Nephron (organoid): ENCODE measurements at regions not wholly inside any gene's neighbourhood (a gene's known extent, or its start where the extent isn't known, plus 50 kb on each side); places are given as distances from the start of the nearest gene placed in this dataset.

ENCODE experiments used
- H3K27ac Mint-ChIP-seq, 3 experiments: 2 replicates each; pipeline ENCODE4 v1.8.0; 2020; ENCODE audit warnings: mixed read lengths in 3 of 3, mild to moderate bottlenecking in 2 of 3, moderate library complexity in 1 of 3
- H3K27me3 Mint-ChIP-seq: 2 replicates; pipeline ENCODE4 v1.8.0; 2021; ENCODE audit warnings: low read depth, mild to moderate bottlenecking, moderate library complexity, mixed read lengths
- H3K36me3 Mint-ChIP-seq: 2 replicates; pipeline ENCODE4 v1.8.0; 2020; ENCODE audit warnings: low read depth, mixed read lengths
- H3K4me1 Mint-ChIP-seq: 2 replicates; pipeline ENCODE4 v1.8.0; 2020; ENCODE audit warnings: mixed read lengths
- H3K4me3 Mint-ChIP-seq, 3 experiments: 2 replicates each; pipeline ENCODE4 v1.8.0; 2020; ENCODE audit warnings: mild to moderate bottlenecking in 3 of 3, mixed read lengths in 3 of 3, moderate library complexity in 2 of 3
- H3K9me3 Mint-ChIP-seq: 2 replicates; pipeline ENCODE4 v1.8.0; 2020; ENCODE audit warnings: mixed read lengths
- TF ChIP-seq, protein P1 (sequence below), 3 experiments: fragments of 200-600 bp; sonication (generic); IDR thresholded peaks; one replicate each; pipeline ENCODE4 v1.5.0; 2021; ENCODE audit warnings: antibody characterized with exemption in 3 of 3; ENCODE audit not compliant: unreplicated experiment in 3 of 3

DNA sequence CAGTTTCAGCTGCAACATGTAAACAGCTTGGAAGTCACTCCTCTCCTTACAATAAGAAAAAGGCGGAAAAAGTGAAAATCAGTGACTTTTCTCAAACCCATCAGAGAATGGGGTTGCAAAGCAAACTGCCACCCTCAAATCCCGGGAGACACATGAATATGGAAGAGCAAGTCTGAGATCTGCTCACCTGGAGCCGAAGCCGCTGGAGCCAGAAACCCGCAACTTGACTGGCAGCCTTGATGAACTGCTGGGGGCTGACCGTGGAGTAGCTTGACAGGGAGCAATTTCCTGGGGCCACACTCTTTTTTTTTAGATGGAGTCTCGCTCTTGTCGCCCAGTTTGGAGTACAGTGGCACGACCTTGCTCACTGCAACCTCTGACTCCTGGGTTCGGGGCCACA lies 208.2 kb downstream of the KIF26A start:
- Mint-ChIP-seq H3K4me1 (peaks cover 30% of the 10 kb centered on the region), H3K27ac (no peak overlapping the region), H3K27me3 (peaks cover 36% of the 10 kb centered on the region), H3K9me3 (peaks cover 7% of the 10 kb centered on the region), H3K4me3 (no peak overlapping the region), H3K36me3 (no peaks in the 10 kb centered on the region)
- TF ChIP-seq, protein P1, sequence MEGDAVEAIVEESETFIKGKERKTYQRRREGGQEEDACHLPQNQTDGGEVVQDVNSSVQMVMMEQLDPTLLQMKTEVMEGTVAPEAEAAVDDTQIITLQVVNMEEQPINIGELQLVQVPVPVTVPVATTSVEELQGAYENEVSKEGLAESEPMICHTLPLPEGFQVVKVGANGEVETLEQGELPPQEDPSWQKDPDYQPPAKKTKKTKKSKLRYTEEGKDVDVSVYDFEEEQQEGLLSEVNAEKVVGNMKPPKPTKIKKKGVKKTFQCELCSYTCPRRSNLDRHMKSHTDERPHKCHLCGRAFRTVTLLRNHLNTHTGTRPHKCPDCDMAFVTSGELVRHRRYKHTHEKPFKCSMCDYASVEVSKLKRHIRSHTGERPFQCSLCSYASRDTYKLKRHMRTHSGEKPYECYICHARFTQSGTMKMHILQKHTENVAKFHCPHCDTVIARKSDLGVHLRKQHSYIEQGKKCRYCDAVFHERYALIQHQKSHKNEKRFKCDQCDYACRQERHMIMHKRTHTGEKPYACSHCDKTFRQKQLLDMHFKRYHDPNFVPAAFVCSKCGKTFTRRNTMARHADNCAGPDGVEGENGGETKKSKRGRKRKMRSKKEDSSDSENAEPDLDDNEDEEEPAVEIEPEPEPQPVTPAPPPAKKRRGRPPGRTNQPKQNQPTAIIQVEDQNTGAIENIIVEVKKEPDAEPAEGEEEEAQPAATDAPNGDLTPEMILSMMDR (IDR thresholded peaks at IDR 0.05; ENCODE audit: unreplicated experiment in 3 of 3) = no peak

- Mint-ChIP-seq H3K4me1 (peaks cover 19% of the 10 kb centered on the region), H3K27me3 (peaks cover 35% of the 10 kb centered on the region), H3K4me3 (no peak overlapping the region), H3K36me3 (peaks cover 3% of the 10 kb centered on the region), H3K9me3 (peaks cover 10% of the 10 kb centered on the region), H3K27ac (no peak overlapping the region)
- TF ChIP-seq, protein P1 (IDR thresholded peaks at IDR 0.05; ENCODE audit: unreplicated experiment in 3 of 3) = no peak
Observed at GRCh38 chr14:104348741-104349140, 210.4 kb downstream of the KIF26A start.

DNA sequence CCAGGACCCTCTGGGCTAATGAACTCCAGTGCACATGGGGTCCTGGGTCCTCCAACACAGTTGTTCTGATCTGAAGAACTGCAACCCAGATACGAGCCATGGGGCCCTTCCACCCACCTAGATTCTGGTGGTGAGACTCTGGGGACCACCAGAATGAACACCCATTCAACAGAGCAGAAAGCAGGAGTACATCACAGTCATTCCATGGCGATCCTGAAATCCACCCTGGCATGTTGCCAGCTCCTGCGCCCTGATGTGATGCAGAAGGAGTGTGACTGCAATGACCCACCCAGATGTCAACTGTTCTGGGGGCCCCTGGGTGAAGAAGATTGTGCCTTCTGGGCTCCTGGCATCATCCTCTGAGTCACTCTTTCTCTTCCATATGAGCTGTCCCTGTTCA lies 211.6 kb downstream of the KIF26A start:
- Mint-ChIP-seq H3K9me3 (peaks cover 10% of the 10 kb centered on the region), H3K4me3 (peak overlapping the region in 1 of 3 experiments; percentile 3), H3K27ac (peak overlapping the region in 2 of 3 experiments; percentile 61 to 64), H3K27me3 (peaks cover 34% of the 10 kb centered on the region), H3K36me3 (peaks cover 3% of the 10 kb centered on the region), H3K4me1 (peaks cover 23% of the 10 kb centered on the region)
- TF ChIP-seq, protein P1 (IDR thresholded peaks at IDR 0.05; ENCODE audit: unreplicated experiment in 3 of 3) = no peak

GRCh38 chr14:104350463-104351185 lies 212.2 kb downstream of the KIF26A start:
- TF ChIP-seq, protein P1 (IDR thresholded peaks at IDR 0.05; ENCODE audit: unreplicated experiment in 3 of 3) = no peak
- H3K4me3 Mint-ChIP-seq = peak overlapping the region in 1 of 3 experiments; percentile 3
- H3K27ac Mint-ChIP-seq = peak overlapping the region; percentile 13 to 64 (median 61)
- peaks cover 28% of the 10 kb centered on the region for H3K27me3 Mint-ChIP-seq
- peaks cover 3% of the 10 kb centered on the region for H3K36me3 Mint-ChIP-seq
- H3K9me3 Mint-ChIP-seq = peaks cover 10% of the 10 kb centered on the region
- peaks cover 22% of the 10 kb centered on the region for H3K4me1 Mint-ChIP-seq

DNA sequence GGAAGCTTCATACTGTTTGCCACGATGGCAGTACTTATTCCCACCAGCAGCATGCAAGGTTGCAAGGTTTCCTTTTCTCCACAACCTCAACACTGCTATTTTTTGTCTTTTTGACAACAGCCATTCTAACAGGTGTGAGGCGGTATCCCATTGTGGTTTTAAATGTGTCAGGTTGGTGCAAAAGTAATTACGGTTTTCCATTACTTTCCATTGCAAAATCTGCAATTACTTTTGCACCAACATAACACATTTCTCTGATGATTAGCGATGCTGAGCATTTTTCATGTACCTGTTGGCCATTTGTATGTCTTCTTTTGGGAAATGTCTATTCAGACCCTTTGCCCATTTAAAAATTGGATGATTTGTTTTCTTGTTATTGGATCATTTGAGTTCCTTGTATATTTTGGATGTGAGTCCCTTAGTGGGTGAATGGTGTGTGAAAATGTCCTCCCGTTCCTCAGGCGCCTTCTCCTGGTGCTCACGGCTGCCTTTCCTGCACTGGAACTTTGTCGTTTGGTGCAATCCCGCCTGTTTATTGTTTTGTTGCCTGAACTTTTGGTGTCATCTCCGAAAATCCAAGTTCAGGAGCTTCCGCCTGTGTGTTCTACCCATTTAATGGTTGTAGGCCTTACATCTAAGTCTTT lies 213.6 kb downstream of the KIF26A start:
- Mint-ChIP-seq H3K27me3 (peaks cover 28% of the 10 kb centered on the region), H3K36me3 (peaks cover 3% of the 10 kb centered on the region), H3K4me3 (peak overlapping the region in 1 of 3 experiments; percentile 5), H3K27ac (no peak overlapping the region), H3K9me3 (peaks cover 10% of the 10 kb centered on the region), H3K4me1 (peaks cover 34% of the 10 kb centered on the region)
- TF ChIP-seq, protein P1 (IDR thresholded peaks at IDR 0.05; ENCODE audit: unreplicated experiment in 3 of 3) = no peak
